GM18498 (cell line): ENCODE measurements at regions not wholly inside any gene's neighbourhood (a gene's known extent, or its start where the extent isn't known, plus 50 kb on each side); places are given as distances from the start of the nearest gene placed in this dataset.

ENCODE experiments used
- ATAC-seq: cut with Tn5 transposase; IDR thresholded peaks from one replicate; pipeline ENCODE4 v1.9.1; 2021; ENCODE audit warnings: mild to moderate bottlenecking, moderate library complexity; ENCODE audit not compliant: unreplicated experiment

DNA sequence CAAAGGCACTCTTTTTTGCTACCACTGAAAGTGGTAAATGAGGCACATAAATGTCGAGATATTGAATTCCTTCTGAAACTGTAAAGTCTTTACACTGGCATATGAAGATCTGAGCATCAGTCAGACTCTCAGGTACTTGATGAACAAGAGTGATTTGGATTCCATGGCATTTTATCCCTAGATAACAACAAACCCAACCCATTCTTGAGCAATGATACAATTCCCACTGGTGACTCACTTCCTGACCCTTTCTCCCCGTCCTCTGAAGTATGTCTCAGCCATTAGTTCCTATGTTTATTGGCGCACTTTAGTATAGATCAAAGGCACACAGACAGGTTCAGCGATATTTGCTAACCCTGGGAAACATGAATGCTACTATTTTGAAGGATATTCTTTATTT lies 147.0 kb upstream of the RBFOX1 start:
- ATAC-seq = no peak

DNA sequence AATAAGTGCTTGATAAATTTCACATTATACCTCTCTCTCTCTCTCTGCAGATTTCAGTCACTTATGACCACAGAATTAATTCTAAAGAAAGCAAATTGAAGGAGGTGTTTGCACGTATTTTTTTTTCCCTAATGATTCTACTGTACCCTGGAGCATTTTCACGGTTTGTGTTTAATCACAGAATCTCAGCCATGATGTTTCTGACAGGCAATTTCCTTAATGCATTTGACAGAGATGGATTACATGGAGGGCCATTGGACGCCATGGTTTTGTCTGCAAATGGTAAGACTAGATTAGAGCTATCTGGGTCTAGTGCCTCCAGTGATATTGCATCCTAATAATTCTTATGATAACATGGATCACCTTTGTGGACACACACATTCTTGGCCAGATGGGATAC lies 147.5 kb upstream of the RBFOX1 start:
- no peak for ATAC-seq

DNA sequence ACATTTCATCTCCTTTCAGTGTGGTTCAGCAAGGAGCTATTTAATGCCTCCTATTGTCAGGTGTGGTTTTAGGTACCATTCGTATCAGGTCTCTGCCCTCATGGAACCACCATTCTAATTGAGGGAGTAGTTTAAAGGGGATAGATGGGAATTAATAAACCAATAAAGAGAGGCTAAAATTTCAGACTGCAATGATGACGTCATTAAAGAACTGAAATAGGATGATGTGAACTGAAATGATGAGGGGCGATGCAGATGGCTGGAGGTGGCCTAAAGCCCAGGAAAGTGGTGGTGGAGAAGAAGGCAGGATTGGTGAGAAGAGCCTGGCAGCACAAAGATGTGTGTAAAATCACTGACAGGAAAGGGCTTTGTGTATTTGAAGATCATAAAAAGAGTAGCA lies 148.9 kb upstream of the RBFOX1 start:
- no peak for ATAC-seq

DNA sequence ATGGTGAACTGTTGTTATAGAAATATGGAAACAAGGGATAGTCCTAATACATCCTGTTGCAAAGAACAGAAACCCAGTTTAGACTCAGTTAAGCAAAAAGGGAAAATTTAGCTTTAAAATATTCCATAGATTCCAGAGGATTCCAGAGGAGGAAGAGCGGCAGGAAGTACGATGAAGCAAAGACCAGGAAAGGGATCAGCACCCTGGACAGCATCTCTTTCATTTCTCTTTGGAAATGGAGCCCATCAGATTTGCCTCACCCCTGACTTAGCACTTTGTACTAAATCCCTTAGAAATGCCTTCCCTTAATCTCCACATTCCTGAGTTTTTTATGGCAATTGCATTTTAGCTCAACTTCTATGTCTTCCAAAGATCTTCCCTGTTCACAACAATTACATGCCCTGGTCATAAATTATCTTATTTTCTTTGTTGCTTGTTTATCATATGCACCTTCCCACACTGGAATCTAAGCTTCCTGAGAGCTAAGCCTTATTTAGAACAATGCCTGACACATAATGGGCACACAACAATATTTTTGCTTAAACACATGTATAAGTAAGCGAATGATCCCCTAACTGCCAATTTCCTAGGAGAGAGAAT lies 150.0 kb upstream of the RBFOX1 start:
- ATAC-seq = no peak

DNA sequence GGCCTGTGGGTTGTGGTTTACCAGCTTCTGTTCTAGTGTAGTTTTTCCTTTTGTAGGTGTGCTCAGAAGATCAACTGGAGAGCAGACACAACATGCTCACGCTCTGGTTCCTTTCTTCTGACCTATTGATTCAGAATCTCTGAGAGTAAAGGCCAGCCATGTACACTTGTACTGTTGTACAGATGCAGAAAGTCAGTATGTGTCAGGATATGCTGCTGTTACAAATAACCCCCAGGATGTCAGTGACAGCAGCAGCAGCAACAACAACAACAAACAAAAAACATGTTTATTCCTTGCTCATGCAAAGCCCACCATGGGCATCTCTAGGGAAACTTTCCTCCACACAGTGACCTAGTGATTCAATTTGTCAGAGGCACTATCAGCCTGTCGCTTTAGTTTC lies 154.8 kb upstream of the RBFOX1 start:
- no peak for ATAC-seq

DNA sequence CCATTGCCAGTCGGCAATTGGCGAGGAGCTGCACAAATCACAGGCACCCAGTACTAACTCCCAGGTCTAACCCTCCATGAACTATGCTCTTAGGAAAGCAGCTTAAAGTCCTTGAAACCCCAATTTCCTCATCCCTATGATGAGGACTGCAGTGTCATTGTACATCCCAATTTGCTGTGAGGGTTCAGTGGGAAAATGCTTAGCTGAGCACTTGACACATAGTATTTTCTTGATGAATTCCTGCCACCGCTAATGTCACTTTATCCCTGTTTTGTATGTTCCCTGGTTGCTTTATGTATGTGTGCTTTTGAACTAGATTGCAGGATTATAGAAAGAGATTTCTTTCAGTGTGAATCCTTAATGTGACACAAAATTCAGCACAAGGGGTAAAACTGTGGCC lies 161.5 kb upstream of the RBFOX1 start:
- no peak for ATAC-seq

DNA sequence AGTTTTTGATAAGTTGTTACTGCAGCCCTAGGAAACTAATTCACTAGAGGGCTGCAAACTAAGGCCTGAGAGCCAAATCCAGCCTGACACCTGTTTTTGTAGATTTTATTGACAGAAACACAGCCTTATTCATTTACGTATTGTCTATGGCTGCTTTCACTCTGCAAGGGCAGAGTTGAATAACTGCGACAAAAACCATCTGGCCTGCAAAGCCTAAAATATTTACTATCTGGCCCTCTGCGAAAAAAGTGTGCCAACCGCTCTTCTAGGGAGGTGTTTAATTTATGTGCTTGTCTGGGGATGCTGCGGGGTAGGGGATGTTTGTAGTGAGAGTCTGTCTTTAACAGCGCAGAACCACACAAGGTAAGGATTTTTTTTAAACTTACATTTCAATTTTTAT lies 165.0 kb upstream of the RBFOX1 start:
- no peak for ATAC-seq

DNA sequence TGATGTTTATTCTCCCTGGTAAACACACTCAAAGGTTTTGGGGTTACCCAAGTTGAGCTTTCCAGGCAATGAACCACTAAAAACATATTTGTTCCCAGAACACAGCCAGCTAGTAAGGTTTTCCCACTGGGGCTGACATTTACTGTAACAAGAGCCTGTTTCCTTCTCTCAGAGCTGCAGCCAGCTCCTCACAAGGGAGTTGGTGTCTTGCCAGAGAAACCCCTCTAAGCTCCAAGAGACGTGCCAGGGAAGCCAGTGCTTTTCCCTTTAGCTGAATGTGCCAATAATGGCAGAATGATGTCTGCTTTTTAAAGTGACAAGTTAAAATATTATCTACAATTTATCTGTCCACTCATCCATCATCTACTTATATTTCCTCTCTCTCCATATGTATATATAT lies 170.8 kb upstream of the RBFOX1 start:
- ATAC-seq = no peak

DNA sequence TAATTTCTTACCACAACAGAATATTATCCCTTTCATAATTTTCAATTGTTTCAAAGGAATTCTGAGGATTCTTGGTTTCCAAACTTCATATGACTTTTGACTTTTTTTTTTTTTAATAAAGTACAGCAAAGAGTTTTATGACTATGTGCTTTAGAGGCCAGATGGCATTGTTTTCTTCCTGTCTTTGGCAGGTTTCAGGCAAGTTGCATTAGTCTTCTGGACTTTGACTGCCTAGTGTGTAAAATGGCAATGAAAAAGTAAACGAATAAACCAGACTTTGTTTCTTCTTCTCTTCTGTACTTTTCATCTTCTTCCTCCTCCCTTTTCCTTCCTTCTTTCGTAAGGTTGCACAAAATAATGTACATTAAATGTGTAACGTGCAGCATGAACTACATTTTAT lies 172.6 kb upstream of the RBFOX1 start:
- no peak for ATAC-seq

DNA sequence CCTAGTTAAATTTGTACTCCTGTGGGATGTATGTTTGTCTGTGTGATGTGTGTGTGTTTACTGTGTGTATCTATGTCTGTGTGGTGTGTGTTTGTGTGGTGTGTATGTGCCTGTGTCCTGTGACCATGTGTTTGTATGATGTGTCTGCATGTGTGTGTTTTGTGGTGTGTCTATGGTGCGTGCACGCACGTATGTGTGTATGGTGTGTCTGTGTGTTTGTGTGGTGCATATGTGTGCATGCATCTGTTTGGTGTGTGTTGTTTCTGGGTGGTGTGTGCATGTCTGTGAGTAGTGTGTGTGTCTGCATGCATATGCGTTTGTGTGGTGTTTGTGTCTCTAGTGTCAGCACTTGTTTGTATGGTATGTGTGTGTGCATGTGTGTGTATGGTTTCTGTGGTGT lies 174.2 kb upstream of the RBFOX1 start:
- no peak for ATAC-seq

DNA sequence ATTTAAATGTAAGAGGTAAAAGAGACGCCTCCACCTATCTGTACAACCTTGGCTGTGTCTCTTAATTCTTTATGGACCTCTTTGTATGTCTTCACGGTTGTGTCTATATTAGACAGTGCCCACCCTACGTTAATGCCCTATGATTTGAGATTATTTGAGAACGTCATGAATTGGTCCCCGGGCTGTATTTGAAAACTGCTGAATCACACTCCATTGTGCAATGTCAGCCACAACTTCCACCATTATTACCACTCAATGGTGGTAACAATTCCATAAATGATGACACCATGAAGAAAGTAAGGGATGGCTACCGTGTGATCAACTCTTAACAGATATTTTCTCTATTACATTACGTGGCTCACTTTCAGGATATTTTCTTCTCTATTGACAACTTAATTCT lies 182.4 kb upstream of the RBFOX1 start:
- ATAC-seq = no peak

DNA sequence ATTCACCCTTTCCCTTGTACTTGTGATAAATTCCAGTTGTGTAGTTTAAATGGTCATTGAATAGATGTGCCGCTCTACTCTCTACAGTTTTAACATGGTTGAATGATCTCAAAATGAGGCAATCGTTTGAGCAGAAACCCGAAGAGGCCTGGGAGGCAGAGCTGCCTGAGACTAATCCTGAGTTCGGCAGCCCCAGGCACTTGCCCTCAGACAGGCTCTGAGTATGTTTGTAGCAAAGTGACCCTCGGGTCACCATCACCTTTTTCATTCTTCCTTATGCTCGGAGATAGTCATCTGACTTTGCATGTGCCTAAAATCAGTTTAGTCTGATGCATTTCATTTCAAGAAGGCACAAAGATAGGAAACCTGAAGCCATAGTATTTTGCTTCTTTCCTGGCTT lies 184.0 kb upstream of the RBFOX1 start:
- ATAC-seq = no peak

DNA sequence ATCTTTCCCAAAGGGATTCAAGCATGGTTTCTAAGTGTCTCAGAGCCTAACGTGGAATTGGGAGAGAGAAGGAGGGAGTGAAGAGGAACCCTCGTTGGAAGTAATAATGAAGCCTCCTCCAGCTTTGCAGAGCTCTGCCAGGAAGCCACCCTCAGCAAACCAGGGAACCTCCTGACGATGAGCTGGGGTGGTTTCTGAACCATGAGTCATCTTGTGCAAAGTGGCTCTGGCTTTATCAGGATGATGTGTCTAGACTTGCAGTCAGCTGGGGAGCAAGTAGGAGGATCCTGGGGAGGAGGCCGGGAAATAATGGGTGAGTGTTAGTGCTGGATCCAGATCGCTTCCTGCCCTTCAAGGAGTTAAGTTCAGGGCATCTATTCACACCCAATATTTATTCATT lies 191.7 kb upstream of the RBFOX1 start:
- ATAC-seq = no peak

DNA sequence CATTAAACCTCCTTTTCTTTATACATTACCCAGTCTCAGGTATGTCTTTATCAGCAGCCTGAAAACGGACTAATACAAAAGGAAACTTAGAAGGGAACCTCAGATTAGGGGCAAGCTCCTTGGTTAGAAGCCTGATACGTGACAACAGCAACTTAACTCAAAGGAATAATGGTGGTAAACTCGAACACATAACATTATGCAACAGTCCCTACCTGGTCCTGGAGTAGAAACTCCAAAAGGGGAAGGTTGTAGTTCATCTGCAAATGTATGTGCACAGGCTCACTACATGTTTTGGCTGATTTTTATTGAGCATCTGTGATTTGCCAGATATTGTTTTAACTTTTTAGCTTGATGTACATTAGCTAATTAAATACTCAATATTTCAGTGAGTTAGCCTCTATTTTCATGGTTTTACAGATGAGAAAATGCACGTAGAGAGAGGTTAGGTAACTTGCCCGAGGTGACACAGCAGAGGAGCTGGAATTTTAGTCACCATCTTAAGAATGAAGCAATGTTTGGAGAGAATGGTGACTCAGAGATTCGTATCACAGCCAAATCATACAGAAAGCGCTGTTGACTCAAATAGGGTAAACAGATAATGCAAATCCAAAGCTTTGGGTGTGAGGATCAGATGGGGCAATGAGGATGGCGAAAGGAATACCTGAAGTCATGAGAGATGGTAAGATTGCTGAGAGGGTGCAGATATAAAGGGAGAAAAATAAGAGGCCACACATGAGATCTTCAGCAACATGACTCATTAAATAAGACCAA lies 194.9 kb upstream of the RBFOX1 start:
- no peak for ATAC-seq

DNA sequence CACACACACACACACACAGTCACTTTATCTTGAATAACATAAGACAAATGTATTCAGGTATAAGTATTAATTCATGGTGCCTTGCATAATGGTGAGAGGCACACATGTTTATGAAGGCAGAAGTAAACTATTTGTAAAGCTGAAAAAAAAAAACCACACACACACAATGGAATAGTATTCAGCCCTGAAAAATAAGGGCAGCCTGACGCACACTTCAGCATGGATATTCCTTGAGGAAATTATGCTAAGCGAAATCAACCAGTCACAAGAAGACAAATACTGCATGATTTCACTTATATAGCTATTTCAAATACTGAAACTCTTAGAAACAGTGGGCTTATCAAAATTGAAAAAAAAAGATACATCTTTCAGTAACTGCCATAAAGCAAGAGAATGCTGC lies 200.2 kb upstream of the RBFOX1 start:
- ATAC-seq = no peak

DNA sequence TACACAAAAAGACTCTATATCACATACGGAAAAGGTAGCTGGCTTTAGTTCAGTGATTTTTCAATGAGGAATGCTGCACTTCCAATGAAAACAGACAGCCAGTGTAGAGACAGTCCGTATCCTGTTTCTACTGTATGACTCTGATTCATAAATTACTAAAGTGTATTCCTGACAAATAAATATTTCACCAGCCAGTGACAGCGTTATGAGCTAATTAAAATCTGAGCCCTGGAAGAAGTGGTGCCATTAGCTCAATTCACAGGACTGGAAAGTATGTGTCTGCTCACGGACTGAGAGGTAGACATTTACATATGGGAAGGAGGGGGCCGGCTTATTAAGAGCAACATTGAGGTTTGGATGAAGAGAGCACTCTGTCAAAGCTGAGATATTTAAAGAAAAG lies 207.9 kb upstream of the RBFOX1 start:
- ATAC-seq = no peak

DNA sequence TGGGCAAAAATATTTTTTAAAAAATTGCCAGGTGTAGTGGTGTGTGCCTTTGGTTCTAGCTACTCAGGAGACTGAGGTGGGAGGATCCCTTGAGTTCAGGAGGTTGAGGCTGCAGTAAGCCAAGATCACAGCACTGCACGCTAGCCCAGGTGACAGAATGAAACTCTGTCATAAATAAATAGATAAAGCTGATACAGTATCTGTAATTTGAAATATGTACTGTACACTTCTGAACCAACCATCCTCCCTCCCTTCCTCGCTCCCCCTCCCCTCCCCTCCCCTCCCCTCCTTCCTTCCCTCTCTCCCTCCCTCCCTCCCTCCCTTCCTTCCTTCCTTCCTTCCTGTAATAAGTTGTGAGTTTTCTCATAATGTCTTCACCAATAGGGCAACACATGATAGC lies 208.4 kb upstream of the RBFOX1 start:
- no peak for ATAC-seq

DNA sequence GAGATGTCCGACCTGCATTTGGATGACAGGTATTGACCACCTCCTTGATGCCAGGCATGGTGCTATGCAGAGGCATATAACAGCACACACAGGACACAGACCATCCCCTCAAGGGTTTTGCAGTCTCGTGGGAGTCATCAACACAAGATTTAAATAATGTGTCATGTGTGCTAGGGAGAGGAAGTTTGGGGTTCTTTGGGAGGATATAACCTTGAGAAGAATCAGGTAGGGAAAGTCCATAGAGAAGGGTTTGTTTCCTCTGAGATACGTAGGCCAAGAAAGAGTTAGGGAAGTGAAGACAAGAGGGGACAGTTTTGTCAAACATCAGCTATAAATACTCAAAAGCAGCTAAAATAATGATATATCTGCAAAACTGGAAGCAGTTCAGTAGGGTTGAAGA lies 215.9 kb upstream of the RBFOX1 start:
- ATAC-seq = no peak

DNA sequence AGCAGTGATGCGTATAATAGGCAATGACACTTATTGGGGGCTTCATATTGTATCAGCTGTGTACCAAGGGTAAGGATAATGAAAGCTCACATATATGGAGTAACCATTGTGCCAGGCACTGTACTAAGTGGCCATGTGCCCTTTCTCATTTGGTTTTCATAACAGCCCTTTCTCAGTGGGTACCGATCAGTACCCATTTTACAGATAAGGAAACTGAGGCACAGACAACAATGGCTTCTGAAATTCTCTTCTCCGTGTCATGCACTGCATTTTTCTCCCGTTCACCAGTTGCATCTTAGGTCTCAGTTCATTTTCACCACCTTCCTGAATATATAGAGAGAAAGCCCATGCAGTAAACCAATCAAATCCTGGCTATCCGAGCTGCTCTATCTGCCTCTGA lies 216.7 kb upstream of the RBFOX1 start:
- no peak for ATAC-seq

DNA sequence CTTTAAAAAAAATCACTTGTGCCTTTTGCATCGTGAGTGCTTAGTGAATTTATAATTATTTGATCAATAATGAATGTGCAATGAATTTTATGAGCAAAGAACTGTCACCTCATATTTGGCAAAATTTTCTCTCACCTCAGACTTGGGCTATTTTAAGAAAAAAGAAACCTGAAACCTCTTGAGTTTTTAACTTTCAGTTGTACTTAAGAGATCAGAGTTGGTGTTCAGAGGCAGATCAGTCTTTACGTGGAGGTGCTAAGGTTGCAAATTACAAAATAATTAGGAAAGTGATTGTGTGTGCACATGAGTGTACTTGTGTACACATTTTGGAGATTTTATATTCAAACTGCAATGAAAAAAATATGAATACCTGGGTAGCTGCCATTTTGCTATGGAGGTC lies 218.7 kb upstream of the RBFOX1 start:
- ATAC-seq = no peak

DNA sequence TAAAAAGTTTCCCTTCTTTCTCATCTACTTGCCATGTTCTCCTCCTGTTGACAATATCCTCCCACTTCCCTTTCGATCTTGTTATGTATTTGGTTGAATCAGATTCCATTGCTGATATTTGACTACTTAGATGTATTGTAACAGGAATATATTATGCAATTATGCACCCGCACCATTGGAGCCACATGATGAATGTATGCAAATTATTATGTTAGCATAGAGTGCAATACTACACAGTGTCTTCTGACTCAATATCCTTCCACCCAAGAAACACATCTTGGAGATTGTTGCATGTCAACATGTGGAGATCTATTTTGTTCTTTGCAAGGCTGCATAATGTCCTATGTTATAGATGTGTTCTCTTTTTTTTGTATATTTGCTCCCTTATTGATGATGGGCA lies 219.2 kb upstream of the RBFOX1 start:
- ATAC-seq = no peak

DNA sequence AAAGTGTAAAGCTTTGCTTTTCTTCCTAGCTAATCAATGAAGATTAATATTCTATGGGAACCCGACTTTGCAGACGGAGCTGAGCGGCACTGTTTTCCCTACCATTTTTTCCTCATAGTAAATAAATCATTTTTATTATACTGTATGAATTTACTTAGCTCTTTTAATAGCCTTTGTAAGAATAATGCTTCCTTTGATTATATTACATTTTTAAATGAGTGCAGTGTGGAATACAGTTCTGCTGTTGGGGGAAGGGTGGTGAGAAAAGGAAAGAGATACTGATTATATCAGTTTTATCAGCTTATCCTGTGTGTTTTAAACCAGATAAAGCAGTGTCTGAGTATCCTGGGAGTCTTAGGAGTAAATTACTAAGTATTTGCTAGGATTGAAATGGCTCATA lies 221.4 kb upstream of the RBFOX1 start:
- no peak for ATAC-seq

DNA sequence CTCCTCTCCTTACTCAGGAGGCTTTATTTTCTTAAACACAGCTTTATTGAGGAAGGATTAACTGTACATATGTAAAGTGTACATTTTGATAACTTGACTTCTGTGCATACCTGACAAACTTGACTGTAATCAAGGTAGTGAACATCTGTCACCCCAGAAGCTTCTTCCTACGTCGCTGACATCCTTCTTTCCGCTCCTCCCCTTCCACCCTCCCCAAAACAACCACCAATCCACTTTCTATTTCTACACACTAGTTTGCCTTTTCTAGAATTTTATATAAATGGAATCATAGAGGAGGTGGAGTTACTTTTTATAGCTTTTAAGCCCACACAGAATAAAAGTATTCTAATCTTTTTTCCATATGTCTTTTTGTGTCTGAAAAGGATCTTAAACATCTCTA lies 225.2 kb upstream of the RBFOX1 start:
- no peak for ATAC-seq
